Stimulated activated CD4-positive, alpha-beta T cell treated with anti-CD3 and anti-CD28 coated beads, Interleukin-4, amount 100 ng/mL, for 24 hours (primary cell): ENCODE measurements at regions not wholly inside any gene's neighbourhood (a gene's known extent, or its start where the extent isn't known, plus 50 kb on each side); places are given as distances from the start of the nearest gene placed in this dataset.

Source experiments
- DNase-seq: peaks from one replicate; pipeline ENCODE4 v3.0.0-alpha.2; 2020

DNA sequence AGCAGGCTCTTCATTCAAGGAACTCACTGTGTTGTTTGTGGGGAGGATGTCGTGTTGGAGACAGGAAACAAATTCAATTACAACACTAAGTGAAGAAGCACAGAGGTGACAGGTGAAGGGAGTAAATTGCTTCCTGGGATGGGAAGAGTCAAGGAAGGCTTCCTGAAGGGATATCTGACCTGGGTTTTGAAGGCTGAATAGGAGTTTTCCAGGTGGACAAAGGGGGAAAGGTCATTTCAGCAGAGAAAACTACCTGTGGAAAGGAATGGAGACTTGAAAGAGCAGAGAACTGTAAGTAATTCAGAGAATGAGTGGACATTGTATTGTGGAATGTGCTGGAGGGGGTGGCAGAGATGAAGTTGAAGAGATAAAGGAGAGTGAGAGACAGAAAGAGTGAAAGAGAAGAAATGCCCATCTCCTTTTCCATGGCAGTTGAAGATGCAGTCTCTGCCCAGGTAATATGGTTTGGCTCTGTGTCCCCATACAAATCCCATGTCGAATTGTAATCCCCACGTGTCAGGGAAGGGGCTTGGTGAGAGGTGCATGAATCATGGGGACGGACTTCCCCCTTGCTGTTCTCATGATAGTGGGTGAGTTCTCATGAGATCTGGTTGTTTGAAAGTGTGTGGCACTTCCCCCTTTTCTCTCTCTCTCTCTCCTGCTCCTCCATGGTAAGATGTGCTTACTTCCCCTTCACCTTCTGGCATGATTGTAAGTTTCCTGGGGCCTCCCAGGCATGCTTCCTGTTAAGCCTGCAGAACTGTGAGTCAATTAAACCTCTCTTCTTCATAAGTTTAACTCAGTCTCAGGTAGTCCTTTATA is 205.7 kb upstream of the BCOR start:
- DNase-seq, result peak; percentile 10

DNA sequence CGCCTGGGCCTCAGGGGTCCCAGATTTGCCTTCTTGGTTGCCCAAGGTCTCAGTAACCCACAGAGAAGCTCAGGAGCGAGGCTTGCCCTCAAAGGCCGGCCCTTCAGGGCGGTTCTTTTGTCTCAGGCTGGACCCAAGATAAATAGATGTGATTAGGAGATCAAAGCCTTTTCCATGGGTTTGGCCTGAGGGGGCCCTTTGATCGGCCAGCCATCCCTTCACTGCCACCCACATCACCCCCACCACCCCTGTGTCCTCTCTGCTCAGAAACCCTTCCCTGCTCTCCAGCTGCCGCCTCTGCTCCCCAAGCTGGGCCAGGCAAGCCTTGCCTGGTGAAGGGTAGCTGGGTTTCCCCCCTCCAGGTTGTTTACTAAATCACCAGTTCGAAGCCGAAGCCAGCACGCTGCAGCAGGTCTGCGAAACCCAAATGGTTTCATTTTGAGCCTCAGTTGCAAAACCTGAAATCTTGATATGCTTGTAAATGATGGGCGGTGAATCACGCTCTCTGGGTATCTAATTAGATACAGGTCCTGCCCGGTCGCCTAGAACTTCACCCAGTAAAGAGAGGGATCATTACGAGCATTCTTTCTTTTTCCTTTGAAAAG is 202.6 kb upstream of the BCOR start:
- peak; percentile 26 for DNase-seq

DNA sequence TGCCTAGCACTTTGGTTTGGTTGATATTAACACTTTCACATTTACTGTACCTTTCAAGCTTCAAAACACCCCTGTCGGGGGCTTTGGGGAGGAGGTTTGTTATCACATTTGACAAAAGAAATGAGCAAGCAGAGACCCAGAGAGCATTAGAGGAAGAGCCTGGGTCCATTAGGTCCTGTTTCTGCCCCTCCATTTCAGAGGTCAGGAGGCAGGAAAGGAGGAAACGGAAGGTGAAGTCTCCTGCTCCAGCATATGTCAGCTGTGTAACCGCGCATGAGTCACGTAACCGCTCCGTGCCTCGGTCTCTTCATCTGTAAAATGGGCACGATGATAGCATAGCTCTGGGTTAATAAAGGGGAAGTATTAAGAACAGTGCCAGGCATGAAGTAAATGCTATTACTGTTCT is 201.9 kb upstream of the BCOR start:
- DNase-seq, result peak; percentile 18

DNA sequence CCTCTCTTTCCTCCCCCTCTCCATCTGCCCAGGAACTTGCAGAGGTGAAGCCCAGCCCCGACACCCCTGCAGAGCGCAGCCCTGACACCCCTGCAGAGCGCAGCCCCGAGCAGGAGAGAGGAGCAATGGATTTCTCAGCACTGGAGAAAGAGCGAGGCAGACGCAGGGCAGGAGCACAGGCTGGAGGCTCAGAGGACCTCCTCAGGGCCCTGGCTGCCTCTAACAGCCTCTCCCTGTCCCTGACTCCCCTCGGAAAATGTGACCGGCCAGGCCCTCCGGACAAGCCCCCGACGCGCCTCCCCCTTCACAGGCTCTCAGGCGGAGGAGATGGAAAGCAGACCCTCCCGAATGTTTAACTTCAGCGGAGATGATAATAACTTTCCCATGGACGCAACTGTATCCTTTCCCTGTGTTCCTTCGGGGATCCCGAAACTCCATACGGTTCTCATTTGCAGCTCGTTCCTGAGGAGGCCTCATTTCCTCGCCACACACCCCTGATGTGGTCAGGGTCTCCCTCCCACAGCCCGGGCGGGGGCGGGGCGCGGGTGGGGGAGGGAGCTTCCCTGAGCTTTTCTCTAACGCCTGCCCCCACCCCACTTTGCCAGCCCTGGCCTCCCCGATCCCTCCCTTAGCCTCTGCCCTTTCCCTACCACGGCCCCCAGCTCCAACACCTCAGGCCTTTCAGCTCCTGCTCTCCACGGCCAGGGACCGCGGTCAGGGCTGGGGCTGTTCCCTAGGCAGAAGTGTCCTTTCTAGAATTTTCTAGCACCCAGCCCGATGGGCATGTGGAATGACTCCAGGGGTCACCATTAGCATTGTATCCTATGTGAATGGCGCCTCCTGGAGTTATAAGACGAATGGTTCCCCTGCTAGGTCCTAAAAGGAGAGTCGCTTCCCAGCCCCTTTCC is 201.1 kb upstream of the BCOR start:
- no peak for DNase-seq

DNA sequence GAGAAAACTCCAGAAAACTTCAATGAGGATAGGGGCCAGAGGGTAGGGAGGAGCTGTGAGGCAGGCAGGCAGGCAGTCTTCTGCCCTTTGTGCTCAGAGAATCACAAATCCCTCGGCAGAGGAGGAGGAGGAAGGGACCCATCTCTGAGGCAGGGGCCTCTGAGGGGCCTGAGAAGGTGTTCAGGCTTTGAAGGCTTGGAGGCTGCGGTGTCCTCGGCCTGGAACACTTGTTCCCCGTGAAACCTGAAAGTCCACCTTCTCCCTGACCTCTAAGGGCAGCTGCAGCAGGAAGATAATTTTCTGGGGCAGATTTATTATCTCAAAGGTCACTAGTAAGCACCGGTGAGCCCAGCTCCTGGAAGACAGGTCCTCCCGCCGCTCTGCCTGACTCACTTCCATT is 200.3 kb upstream of the BCOR start:
- no peak for DNase-seq

DNA sequence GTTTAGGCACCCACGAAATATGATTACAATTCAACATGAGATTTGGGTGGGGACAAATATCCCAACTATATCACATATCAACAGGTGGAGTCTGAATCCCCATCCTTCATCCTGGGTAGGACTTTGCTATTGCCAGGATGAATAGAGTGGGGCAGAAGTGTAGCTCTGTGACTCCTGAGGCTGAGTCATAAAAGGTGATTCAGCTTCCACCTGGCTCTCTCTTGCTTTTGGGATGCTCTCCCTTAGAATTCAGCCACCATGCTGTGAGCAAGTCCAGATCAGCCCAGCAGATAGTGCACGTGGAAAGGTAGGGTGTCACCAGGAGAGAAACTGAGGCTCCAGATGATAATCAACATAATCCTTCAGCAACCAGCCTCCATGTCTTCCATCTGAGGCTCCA is 193.8 kb upstream of the BCOR start:
- DNase-seq, result no peak

DNA sequence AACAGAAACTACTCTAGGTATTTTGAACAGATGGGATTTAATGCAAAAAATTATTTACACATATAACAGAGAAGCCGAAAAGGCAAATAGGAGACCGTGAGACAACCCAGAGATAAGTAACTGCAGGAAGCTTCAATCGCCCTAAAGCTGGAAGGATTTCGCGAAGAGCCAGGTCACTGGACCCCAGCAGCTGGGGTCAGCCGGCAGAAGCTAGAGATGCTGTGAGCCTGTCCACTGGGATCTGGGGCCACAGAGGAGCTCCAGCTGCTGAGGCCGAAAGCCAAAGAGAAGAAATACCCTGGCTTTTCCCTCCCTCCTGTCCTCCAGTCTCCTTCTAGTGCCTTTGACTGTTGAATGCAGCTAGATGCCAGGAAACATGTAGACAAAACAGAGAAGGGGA is 192.8 kb upstream of the BCOR start:
- no peak for DNase-seq

DNA sequence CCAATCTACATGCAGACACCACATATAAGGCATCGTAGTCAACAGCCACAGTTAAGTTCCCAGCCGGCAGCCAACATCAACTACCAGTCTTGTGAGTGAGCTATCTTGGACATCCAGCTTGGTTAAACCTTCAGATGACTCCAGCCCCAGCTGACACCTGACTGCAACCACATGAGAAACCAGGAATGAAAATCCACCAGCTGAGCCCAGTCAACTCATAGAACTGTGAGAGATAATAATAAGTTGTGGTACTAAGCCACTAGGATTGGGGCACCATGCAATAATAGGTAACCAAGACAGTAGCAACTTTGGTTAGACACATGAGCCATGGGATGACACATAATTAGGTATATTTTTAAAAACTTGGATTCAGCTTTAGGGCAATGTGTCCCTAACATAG is 188.1 kb upstream of the BCOR start:
- DNase-seq, result no peak

DNA sequence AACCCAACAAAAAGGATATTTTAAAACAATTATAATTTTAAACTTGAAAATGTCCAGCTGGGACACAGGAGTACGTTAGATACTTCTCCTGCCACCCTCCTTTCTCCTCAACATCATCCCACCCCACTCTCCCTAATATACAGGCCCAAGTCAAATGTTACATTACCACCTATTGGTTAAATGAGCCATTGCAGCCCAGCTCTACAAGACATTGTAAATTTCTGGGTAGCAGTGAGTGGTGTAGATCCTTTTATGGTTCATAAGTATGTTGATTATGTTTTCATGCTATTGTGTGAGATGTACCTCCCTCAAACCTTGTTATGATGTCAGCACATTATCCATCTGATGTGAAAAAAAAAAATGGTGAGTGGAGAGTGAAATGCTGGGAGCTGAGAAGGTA is 187.1 kb upstream of the BCOR start:
- no peak for DNase-seq

DNA sequence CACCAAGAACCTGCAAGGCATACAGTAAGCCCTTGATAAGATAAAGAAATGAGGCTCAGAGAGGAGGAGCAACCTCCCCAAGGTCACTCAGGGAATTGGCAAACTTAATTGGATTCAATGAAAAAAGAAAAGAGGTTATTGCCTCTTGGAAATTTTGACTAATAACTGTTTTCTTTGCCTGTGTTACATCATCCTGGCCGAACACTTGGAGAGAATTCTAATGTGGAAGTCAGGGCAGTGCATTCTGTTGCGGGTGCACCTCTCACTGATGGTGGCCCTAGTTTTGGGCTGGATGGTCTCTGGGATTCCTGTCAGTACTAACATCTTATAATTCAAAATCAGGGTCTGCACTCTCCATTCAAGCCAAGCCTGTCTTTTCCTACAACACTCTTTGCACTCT is 186.2 kb upstream of the BCOR start:
- no peak for DNase-seq

DNA sequence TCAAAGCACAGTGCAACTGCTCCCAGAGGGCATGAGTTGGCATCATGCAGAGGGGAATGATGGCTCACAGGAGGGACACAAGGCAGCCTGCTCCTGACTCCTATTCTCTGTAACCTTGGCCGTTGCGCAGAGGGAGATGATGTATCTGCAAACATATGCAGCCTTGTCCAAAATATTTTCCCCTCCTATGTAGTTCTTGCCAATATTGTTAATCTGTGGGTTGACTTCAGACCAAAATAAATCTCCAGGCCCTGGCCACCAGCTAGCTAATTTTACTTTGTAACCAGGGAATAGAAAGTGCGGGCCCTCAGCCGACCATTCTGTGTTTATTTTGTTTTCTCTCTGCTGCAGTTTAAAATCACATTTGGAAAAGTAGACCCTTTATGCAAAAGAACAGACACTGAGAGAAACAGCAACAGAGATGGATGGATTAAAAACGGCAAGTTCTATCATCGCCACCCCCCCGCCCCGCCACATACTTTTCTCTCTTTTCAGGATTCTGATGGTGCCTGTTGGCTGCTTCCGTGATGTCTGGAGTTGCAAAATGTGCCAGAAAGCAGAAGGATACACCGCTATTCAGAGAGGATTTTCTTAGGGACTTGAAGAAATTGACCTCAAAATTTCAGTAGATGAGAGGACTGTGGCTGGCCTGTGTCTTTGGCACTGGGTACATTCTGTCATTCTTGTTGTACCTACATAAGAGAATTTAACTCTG is 185.3 kb upstream of the BCOR start:
- no peak for DNase-seq

DNA sequence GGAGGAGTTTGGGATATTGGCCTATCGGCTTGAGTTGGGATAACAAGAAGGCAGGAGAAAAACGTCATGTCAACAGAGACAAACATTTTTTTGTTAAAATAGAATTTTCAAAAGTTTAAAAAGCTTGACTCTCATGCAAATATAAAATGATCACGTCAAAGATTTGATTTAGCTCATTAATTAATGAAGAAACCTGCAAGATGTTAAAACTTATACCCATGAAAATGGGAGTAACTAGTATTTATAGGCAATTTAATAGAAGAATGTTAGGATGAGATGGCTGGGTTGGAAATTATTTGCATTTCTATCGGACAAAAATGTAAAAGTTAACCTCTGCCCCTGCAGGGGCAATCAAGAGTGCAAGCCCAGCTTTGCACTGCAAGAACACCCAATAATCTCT is 184.6 kb upstream of the BCOR start:
- no peak for DNase-seq

DNA sequence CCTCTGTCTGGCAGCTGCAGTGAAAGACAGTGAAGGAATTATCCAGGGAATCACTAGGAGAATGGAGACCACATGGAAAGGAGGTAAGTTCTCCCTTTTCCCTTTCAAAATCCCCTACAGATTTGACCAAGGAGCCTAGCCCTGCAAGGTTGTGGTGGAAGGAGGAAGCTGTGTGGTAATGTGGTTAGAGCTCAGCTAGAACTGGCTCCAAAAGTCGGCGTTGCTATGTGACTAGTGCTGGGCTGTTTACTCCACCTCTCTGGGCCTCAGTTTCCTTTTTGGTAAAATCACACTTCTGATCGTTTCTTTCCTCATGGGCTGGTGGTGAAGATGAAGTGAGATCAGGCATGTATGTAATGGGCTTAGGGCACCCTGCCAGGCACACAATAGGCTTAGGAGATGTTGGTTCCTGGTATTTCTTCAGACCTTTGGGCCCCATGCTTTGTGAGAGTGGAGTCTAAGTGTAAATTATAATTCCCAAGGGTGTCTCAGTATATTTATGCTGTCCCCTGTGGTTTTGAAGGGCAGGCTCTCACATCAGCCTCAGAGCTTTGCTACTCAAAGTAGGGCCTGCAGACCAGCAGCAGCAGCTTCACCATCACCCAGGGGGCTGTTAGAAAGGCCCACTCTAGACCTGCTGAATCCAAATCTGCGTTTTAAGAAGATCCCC is 183.7 kb upstream of the BCOR start:
- no peak for DNase-seq

DNA sequence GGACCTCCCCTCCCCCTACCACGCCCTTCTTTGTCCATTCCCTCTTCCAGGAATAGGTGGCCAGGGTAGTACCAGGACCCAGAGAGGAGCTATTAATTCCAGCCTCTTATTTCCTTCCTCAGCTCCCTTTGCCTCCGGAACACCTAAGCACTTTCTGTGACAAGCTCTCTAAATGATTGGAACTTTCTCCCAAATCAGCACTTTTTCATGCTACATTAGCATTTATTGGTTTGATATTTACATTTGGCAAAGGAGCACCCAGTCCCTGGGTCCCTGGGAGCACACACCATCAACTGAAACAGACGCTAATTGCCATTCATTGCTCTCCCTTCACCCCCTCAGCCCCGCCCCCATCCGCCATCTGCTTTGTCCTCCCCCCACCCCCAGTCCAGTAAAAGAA is 182.0 kb upstream of the BCOR start:
- DNase-seq, result no peak

DNA sequence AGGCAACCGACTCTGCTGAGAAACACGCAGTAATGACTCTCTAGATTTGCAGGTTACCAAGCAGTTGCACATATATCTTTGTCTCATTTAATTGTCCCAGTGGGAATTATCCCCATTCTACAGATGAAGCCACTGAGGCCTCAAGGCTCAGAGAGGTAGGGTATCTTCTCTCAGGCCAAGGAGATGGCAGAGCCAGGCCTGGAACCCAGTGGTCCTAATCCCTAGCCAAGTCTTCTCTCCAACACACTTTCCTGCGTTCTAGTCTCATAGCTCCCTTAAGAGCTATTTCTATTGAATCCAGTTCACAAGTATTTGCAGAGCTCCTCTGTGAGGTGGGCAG is 181.3 kb upstream of the BCOR start:
- DNase-seq, result no peak

DNA sequence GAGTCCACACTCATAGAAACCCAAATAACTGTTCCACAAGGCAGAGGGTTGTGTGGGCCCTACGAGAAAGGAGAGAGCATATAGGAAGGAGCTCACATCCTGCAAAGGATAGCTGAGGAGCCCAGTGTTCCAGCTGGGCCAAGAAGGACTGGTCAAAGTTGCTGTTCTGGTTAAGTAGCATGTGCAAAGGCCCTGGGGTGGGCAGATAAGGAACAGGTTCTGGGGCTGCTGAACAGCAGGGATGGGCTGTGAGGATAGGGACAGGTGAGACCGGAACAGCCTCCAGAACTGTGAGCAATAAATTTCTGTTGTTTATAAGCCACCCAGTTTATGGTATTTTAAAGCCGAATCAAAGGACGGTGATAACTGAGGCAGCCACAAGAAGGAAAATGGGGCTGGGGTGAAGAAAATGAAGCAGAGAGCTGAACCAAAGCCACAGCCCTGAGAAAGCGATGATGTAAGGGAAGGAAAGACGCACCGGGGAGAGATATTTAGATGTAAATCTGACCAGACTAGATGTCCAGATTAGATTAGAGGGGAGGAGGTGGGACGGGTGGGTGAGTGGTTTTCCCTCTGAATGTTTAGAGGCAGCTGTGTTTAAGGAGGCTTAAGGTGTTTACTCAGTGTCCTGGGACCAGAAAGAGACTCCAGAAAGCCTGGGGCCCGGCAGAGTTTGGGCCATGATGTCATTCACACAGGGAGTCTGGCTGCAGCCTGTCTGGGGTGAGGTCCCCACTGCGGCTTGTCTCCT is 180.8 kb upstream of the BCOR start:
- DNase-seq, result peak; percentile 42

DNA sequence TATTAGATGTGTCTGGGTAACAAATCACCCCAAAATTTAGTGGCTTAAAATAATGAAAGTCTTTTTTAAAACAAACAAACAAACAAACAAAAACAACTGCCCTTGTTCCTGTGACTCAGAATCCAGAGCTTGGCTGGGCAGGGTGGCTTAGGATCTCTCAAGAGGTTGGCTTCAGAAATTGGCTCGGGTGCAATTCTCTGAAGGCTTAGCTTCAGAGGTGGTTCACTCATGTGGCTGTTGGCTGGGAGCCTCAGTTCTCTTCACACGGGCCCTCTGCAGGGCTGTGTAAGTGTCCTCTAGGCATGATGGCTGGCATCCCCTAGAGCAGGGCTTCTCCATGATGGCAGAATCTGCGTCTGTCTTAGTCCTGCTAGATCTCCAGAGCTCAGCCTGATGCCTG is 179.9 kb upstream of the BCOR start:
- DNase-seq, result no peak

DNA sequence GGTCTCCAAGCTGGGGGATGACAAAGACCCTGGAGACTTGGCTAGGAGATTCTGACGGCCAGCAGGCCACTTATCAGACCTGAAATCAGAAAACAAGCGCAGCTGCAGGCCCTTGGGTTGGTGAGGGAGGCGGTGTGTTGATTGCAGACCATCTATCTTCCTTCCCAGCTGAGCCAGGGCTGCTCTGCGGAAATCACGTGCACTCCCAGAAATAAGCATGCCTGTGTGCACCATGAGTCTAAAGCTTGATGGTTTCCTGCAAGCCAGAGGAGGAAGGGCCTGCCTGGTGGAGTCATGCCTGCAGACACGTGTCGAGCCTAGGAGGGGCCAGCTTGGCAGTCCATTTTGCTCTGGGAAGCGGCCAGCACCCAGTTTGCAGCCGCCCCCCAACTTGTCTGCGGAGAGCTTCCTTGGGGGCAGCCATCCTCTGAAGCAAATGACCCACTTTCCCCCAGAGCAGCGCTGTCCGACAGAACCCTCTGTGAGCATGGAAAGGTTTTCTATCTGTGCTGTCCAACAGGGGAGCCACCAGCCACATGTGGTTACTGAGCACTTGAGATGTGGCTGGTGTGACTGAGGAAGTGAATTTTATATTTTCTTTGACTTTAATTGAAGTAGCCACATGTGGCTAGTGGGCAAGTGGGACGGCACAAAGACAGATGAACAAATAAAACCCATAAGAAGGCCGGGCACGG is 175.7 kb upstream of the BCOR start:
- no peak for DNase-seq

DNA sequence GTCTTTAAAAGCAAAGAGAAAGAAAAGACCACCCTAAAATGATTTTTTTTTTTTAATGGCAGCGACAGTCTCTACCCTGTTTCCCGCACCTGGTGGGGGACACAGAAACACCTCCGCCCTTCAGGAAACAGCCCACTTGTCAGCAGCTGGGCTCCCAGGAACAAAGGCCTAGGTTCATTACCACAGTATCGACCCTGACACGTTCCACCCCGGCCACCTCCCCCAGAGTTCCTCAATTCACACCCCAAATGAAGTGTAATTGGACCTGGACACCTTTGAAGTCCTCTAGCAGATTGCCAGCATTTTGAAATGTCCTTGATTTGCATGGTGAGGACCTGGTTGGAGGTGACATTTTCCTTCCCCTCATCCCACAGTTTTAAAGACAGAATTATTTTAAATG is 175.0 kb upstream of the BCOR start:
- no peak for DNase-seq

DNA sequence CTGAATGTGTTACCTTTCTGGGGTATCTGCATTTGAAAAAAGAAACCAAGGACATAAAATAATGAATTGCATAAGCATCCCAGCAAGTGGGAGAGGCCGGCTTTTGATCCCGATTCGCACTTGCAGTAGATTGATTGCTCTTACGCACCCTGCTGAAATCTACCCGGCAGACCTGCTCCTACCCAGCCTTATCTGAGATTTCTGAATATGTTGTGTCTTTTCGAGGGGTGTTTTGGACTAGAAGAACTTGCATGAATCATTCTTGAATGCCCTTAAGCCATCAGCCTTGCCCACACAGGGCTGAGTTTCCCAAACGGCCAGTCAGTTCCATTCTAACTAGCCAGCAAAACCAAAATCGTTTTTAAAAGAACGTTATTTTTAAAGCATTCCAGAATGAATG is 174.4 kb upstream of the BCOR start:
- no peak for DNase-seq

DNA sequence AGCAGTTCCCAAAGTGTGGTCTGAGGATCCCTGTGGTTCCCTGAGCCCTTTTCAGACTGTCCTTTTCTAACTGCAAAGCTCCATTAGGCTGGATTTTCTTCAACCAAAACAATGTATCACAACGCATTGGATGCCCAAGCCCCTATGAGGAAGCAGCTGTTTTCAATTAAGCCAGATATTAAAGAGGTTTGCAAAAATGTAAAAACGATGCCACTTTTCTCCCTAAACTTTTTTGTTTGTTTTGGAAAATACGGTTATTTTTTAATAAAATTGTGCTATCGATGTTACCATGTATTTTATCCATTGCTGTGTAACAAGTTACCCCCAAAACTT is 170.4 kb upstream of the BCOR start:
- no peak for DNase-seq
